WTC11 (cell line): ENCODE measurements at regions not wholly inside any gene's neighbourhood (a gene's known extent, or its start where the extent isn't known, plus 50 kb on each side); places are given as distances from the start of the nearest gene placed in this dataset.

Experiments used
- ATAC-seq: fragments of 200-7000 bp; cut with Tn5 transposase; 2 replicates; pipeline ENCODE4 v1.10.0; 2021; ENCODE audit warnings: mild to moderate bottlenecking, moderate library complexity
- CTCF ChIA-PET: fragments of 300-600 bp; sonication (Branson Sonifier 250); formaldehyde crosslinking; loops from one replicate; lab custom pipeline; 2021; ENCODE audit warnings: antibody characterized with exemption; lab: Charles Lee
- POLR2A ChIA-PET: fragments of 350-600 bp; sonication (Branson Sonifier 250); formaldehyde crosslinking; loops from one replicate; lab custom pipeline; 2021; ENCODE audit warnings: antibody characterized with exemption; lab: Charles Lee
- DNase-seq: peaks from one replicate; pipeline ENCODE4 v3.0.0; 2021; ENCODE audit warnings: low spot score
- H3K27ac Mint-ChIP-seq: 2 replicates; pipeline ENCODE4 v1.8.0; 2021; ENCODE audit warnings: mixed read lengths
- H3K27me3 Mint-ChIP-seq: 2 replicates; pipeline ENCODE4 v1.8.0; 2021; ENCODE audit warnings: low read depth, mild to moderate bottlenecking, moderate library complexity, mixed read lengths
- H3K36me3 Mint-ChIP-seq: 2 replicates; pipeline ENCODE4 v1.8.0; 2021; ENCODE audit warnings: mixed read lengths
- H3K4me1 Mint-ChIP-seq: 2 replicates; pipeline ENCODE4 v1.8.0; 2022; ENCODE audit warnings: mixed read lengths
- H3K4me3 Mint-ChIP-seq: 2 replicates; pipeline ENCODE4 v1.8.0; 2021; ENCODE audit warnings: mild to moderate bottlenecking, moderate library complexity, mixed read lengths
- H3K9me3 Mint-ChIP-seq: 2 replicates; pipeline ENCODE4 v1.8.0; 2021; ENCODE audit warnings: mixed read lengths
- ARID4B ChIP-seq: sonication (generic); formaldehyde crosslinking; IDR thresholded peaks from 2 replicates; pipeline ENCODE4 v1.8.0; 2023; ENCODE audit warnings: missing genetic modification reagents, mild to moderate bottlenecking, borderline replicate concordance
- ATF1 ChIP-seq: sonication (generic); formaldehyde crosslinking; IDR thresholded peaks from 2 replicates; pipeline ENCODE4 v1.8.1; 2023; ENCODE audit warnings: mild to moderate bottlenecking, moderate library complexity, missing genetic modification reagents
- ATF6 ChIP-seq: sonication (generic); formaldehyde crosslinking; IDR thresholded peaks from 2 replicates; pipeline ENCODE4 v1.8.1; 2023; ENCODE audit warnings: mild to moderate bottlenecking, missing genetic modification reagents
- CREM ChIP-seq: sonication (generic); formaldehyde crosslinking; IDR thresholded peaks from 2 replicates; pipeline ENCODE4 v1.8.1; 2022; ENCODE audit warnings: mild to moderate bottlenecking, missing genetic modification reagents, moderate library complexity
- CTCF ChIP-seq: fragments of 200-600 bp; IDR thresholded peaks from 2 replicates; pipeline ENCODE4 v1.8.0; 2022; ENCODE audit warnings: antibody characterized with exemption
- ELF4 ChIP-seq: sonication (generic); formaldehyde crosslinking; IDR thresholded peaks from 2 replicates; pipeline ENCODE4 v1.8.1; 2022; ENCODE audit warnings: low read depth, mild to moderate bottlenecking, moderate library complexity, missing genetic modification reagents
- HMGA2 ChIP-seq: fragments of 250-450 bp; sonication (Bioruptor Pico); IDR thresholded peaks from 2 replicates; pipeline ENCODE4 v1.4.0; 2021; ENCODE audit warnings: mild to moderate bottlenecking, moderate library complexity
- JUN ChIP-seq: sonication (generic); formaldehyde crosslinking; IDR thresholded peaks from 2 replicates; pipeline ENCODE4 v1.8.0; 2023; ENCODE audit warnings: mild to moderate bottlenecking, missing genetic modification reagents
- MAX ChIP-seq: sonication (generic); formaldehyde crosslinking; IDR thresholded peaks from 2 replicates; pipeline ENCODE4 v1.8.0; 2022; ENCODE audit warnings: mild to moderate bottlenecking, missing genetic modification reagents
- MXD4 ChIP-seq: fragments of 250-450 bp; sonication (Bioruptor Pico); IDR thresholded peaks from 2 replicates; pipeline ENCODE4 v1.8.0; 2021; ENCODE audit warnings: mild to moderate bottlenecking, moderate library complexity, borderline replicate concordance
- NFATC4 ChIP-seq: fragments of 250-450 bp; sonication (Bioruptor Pico); IDR thresholded peaks from 2 replicates; pipeline ENCODE4 v1.9.0; 2021; ENCODE audit warnings: mild to moderate bottlenecking
- NR3C1 ChIP-seq: sonication (generic); formaldehyde crosslinking; conservative IDR thresholded peaks from 2 replicates; pipeline ENCODE4 v1.8.1; 2023; ENCODE audit warnings: low read depth, mild to moderate bottlenecking, missing genetic modification reagents
- PREB ChIP-seq: sonication (generic); formaldehyde crosslinking; IDR thresholded peaks from 2 replicates; pipeline ENCODE4 v1.8.1; 2022; ENCODE audit warnings: mild to moderate bottlenecking, missing genetic modification reagents, moderate library complexity, borderline replicate concordance
- RORB ChIP-seq: fragments of 250-450 bp; sonication (Bioruptor Pico); IDR thresholded peaks from 2 replicates; pipeline ENCODE4 v1.9.0; 2021; ENCODE audit warnings: mild to moderate bottlenecking
- SOX15 ChIP-seq: fragments of 250-450 bp; sonication (Bioruptor Pico); IDR thresholded peaks from 2 replicates; pipeline ENCODE4 v1.9.0; 2021; ENCODE audit warnings: mild to moderate bottlenecking
- TEAD4 ChIP-seq: sonication (generic); formaldehyde crosslinking; IDR thresholded peaks from 2 replicates; pipeline ENCODE4 v1.8.0; 2022; ENCODE audit warnings: mild to moderate bottlenecking, missing genetic modification reagents
- ZNF121 ChIP-seq: sonication (generic); formaldehyde crosslinking; IDR thresholded peaks from 2 replicates; pipeline ENCODE4 v1.8.0; 2023; ENCODE audit warnings: missing genetic modification reagents
- ZNF138 ChIP-seq: sonication (generic); formaldehyde crosslinking; conservative IDR thresholded peaks from 2 replicates; pipeline ENCODE4 v1.8.1; 2022; ENCODE audit warnings: mild to moderate bottlenecking, moderate library complexity, missing genetic modification reagents
- ZNF219 ChIP-seq: sonication (generic); formaldehyde crosslinking; IDR thresholded peaks from 2 replicates; pipeline ENCODE4 v1.8.0; 2023; ENCODE audit warnings: missing genetic modification reagents, mild to moderate bottlenecking, borderline replicate concordance
- ZNF423 ChIP-seq: fragments of 250-450 bp; sonication (Bioruptor Pico); IDR thresholded peaks from 2 replicates; pipeline ENCODE4 v2.1.2; 2022; ENCODE audit warnings: mild to moderate bottlenecking, moderate library complexity

GRCh38 chr20:24139846-24140245, 151.3 kb upstream of the GGTLC1 start:
- peaks cover 5% of the 10 kb centered on the region for H3K36me3 Mint-ChIP-seq
- 0 out of 2 replicates have a peak, but pooled peaks cover 4% of the 10 kb centered on the region for H3K4me1 Mint-ChIP-seq
- H3K27ac Mint-ChIP-seq, result no peak overlapping the region
- peaks cover 17% of the 10 kb centered on the region for H3K9me3 Mint-ChIP-seq
- POLR2A ChIA-PET, result no interaction called here
- H3K4me3 Mint-ChIP-seq, result no peak overlapping the region
- ATAC-seq, result no peak
- DNase-seq, result no peak
- TF ChIP-seq ZNF219 (CRISPR knock-in tag) (no peak), MAX (CRISPR knock-in tag) (no peak), JUN (CRISPR knock-in tag) (no peak), ZNF121 (CRISPR knock-in tag) (no peak), NR3C1 (CRISPR knock-in tag) (no peak), ZNF423 (CRISPR knock-in tag) (no peak), ATF6 (CRISPR knock-in tag) (no peak), RORB (CRISPR knock-in tag) (no peak), SOX15 (CRISPR knock-in tag) (no peak), CTCF (no peak), HMGA2 (CRISPR knock-in tag) (no peak), ARID4B (CRISPR knock-in tag) (no peak), PREB (no peak), NFATC4 (CRISPR knock-in tag) (no peak), ZNF138 (CRISPR knock-in tag) (no peak), TEAD4 (CRISPR knock-in tag) (no peak)
- no peaks in the 10 kb centered on the region for H3K27me3 Mint-ChIP-seq
- CTCF ChIA-PET, result interaction anchor here (1.3 kb wide), 1 partner anchor 11 kb away, joined by 4 read pairs; no protein-coding TSS in a partner anchor

- ChIA-PET POLR2A (no interaction called here), CTCF (no interaction called here)
- Mint-ChIP-seq H3K36me3 (peaks cover 5% of the 10 kb centered on the region), H3K27me3 (no peaks in the 10 kb centered on the region), H3K9me3 (peaks cover 17% of the 10 kb centered on the region), H3K4me3 (no peak overlapping the region), H3K27ac (0 out of 2 replicates have a peak overlapping the region, but pooled peaks have one; percentile 41), H3K4me1 (peaks cover 10% of the 10 kb centered on the region)
- ATAC-seq, result no peak
- no peak for DNase-seq
- TF ChIP-seq ATF6 (CRISPR knock-in tag), result no peak
- no peak for TF ChIP-seq CREM
- TF ChIP-seq ATF1 (CRISPR knock-in tag), result no peak
- TF ChIP-seq MXD4 (CRISPR knock-in tag), result no peak
- TF ChIP-seq SOX15 (CRISPR knock-in tag), result no peak
- TF ChIP-seq ELF4 (CRISPR knock-in tag), result no peak
Measured at GRCh38 chr20:24138951-24139350, 150.4 kb upstream of the GGTLC1 start.
